ENCODE measurements at regions not wholly inside any gene's neighbourhood (a gene's known extent, or its start where the extent isn't known, plus 50 kb on each side); places are given as distances from the start of the nearest gene placed in this dataset.

- no peak for DNase-seq
These were observed 50.4 kb upstream of the SERTAD2 start for GRCh38 chr2:64704161-64704560.

GRCh38 chr2:64704996-64705395 is 51.3 kb upstream of the SERTAD2 start:
- no peak for DNase-seq

GRCh38 chr2:64707276-64707675 is 53.6 kb upstream of the SERTAD2 start:
- no peak for DNase-seq

GRCh38 chr2:64708829-64709228 is 55.1 kb upstream of the SERTAD2 start:
- no peak for DNase-seq

GRCh38 chr2:64711252-64711800 is 57.6 kb upstream of the SERTAD2 start:
- no peak for DNase-seq

- no peak for DNase-seq
These were observed 60.0 kb upstream of the SERTAD2 start for GRCh38 chr2:64713686-64714085.

- no peak for DNase-seq
These were observed 62.9 kb upstream of the SERTAD2 start for GRCh38 chr2:64716569-64716968.

GRCh38 chr2:64718250-64718885 is 64.7 kb upstream of the SERTAD2 start:
- DNase-seq = peak; percentile 53

GRCh38 chr2:64720535-64721319 is 67.0 kb upstream of the SERTAD2 start:
- no peak for DNase-seq

- no peak for DNase-seq
These were observed 67.6 kb upstream of the SERTAD2 start for GRCh38 chr2:64721320-64721623.

- no peak for DNase-seq
These were observed 68.8 kb upstream of the SERTAD2 start for GRCh38 chr2:64722291-64723044.

- DNase-seq = no peak
These were observed 73.5 kb upstream of the SERTAD2 start for GRCh38 chr2:64727013-64727767.

GRCh38 chr2:64727843-64728463 is 74.2 kb upstream of the SERTAD2 start:
- DNase-seq = no peak

- DNase-seq = peak; percentile 35
These were observed 77.0 kb upstream of the SERTAD2 start for GRCh38 chr2:64730551-64731262.

GRCh38 chr2:64731263-64731643 is 77.5 kb upstream of the SERTAD2 start:
- DNase-seq = no peak

GRCh38 chr2:64731746-64732145 is 78.0 kb upstream of the SERTAD2 start:
- no peak for DNase-seq

GRCh38 chr2:64732146-64732545 is 78.4 kb upstream of the SERTAD2 start:
- DNase-seq = no peak

- no peak for DNase-seq
These were observed 81.8 kb upstream of the SERTAD2 start for GRCh38 chr2:64735504-64735903.

- DNase-seq = no peak
These were observed 83.8 kb upstream of the SERTAD2 start for GRCh38 chr2:64737547-64737946.

GRCh38 chr2:64738026-64738425 is 84.3 kb upstream of the SERTAD2 start:
- DNase-seq = no peak

- no peak for DNase-seq
These were observed 89.0 kb upstream of the SERTAD2 start for GRCh38 chr2:64742678-64743077.
